GM13976 (cell line): ENCODE measurements at regions not wholly inside any gene's neighbourhood (a gene's known extent, or its start where the extent isn't known, plus 50 kb on each side); places are given as distances from the start of the nearest gene placed in this dataset.
"Not testable (repeated sequence)": the region's sequence is repeated elsewhere in the genome, so short reads cannot be mapped to it uniquely, and the experiment has no call there.

Experiments used
- DNase-seq: peaks from one replicate; pipeline ENCODE4 v3.0.0; 2012; ENCODE audit warnings: low spot score
- in situ Hi-C: fragments of 300-500 bp; cut with MboI; formaldehyde crosslinking; loops from one replicate; pipeline ENCODE4 v1.12.0; 2022; ENCODE audit warnings: low sequenced_read_pairs, mixed read lengths, inconsistent platforms; ENCODE audit not compliant: unreplicated experiment
- TF ChIP-seq, protein P1 (sequence below): IDR thresholded peaks from 2 replicates; pipeline ENCODE4 v1.5.1; 2012; ENCODE audit warnings: borderline replicate concordance, mild to moderate bottlenecking; ENCODE audit not compliant: insufficient read depth; ENCODE audit errors: extremely low read depth, missing control alignments, control extremely low read depth

DNA sequence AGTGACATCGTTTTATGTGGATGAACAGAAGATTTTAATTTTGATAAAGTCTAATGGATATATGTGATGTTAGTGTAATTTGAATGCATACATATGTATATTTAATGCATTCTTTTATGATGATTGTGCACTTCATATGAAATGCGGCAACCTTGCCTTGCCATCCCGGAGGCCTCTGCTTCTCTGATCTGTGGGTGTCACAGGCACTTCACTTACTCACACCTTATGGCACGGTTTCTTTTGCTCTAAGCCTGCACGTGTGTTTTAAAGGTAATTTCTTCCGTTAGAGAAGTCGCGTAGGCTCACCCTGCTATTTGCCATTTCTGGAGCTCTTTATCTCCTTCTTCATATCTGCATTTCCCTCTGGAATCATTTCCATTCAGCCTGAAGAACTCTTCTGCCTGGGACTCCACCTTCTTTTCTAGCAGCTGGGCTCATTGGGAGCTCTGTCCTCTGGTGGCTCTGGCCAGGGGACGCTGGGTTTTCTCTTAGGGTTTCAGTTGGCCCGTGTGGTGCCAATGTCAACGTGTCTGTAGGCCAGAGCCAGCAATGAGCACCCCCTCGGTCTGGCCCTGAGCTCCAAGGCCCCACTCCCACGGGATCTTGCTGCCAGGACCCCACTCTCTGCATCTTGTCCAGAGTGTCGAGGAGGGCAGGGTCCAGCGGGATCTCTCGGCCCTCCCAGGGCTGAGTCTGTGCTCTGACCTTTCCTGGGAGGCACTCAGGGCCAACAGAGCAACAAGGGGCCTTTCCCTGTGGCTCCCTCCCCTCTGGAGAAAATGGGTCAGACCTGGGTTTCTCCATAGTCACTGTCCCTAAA lies 97.3 kb downstream of the RTP5 start:
- TF ChIP-seq, protein P1, sequence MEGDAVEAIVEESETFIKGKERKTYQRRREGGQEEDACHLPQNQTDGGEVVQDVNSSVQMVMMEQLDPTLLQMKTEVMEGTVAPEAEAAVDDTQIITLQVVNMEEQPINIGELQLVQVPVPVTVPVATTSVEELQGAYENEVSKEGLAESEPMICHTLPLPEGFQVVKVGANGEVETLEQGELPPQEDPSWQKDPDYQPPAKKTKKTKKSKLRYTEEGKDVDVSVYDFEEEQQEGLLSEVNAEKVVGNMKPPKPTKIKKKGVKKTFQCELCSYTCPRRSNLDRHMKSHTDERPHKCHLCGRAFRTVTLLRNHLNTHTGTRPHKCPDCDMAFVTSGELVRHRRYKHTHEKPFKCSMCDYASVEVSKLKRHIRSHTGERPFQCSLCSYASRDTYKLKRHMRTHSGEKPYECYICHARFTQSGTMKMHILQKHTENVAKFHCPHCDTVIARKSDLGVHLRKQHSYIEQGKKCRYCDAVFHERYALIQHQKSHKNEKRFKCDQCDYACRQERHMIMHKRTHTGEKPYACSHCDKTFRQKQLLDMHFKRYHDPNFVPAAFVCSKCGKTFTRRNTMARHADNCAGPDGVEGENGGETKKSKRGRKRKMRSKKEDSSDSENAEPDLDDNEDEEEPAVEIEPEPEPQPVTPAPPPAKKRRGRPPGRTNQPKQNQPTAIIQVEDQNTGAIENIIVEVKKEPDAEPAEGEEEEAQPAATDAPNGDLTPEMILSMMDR = no peak
- in situ Hi-C loops = no loop called here
- DNase-seq = no peak

DNA sequence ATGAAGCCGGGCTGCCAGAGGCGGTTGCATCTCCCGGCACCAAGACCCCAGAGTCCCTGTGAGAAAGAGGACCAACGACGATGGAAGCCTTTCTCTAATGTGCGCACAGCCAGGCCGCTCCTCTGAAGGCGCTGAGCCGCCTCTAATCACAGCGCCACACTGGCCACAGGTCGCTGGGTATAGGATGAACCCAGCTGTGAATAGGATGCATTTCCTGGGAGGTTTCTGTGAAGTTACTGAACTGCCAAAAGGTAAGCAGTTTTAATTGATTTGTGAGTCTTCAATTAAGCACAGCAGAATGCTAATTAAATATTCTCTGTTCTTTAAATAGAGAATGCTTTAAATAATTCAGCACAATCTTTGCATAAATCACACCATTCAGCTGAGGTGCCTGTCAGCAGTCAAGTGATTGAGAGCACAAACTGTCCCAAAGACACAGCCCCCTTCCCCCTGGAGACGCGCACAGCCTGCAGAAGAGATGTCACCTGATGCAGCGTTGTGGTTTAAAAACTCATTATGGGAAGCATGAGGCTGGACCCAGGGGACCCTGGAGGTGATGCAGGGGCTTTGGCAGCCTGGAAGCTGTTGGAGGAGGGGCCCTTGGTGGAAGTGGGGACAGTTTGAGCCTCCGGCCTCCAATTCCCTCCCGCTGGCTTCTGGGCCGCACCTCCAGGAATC lies 98.1 kb downstream of the RTP5 start:
- in situ Hi-C loops = no loop called here
- no peak for DNase-seq
- TF ChIP-seq, protein P1 = no peak

DNA sequence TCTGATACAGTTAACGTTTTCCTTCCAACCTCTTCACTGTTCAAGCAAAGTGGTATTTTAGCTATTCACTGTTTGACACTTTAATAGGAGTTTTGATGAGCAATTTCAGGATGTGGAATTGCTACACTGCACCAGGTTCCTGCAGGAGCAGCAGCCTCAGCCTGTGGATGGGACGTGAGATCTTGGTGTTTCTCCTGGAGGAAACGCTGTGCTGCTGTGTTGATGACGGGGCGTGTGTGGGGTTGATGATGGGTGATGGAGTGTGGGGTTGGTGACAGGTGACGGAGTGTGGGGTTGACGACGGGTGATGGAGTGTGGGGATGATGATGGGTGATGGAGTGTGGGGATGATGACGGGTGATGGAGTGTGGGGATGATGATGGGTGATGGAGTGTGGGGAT lies 98.9 kb downstream of the RTP5 start:
- TF ChIP-seq, protein P1 = no peak
- DNase-seq = no peak
- in situ Hi-C loops = no loop called here

- DNase-seq, in situ Hi-C loops: not testable (repeated sequence)
These were observed 99.7 kb downstream of the RTP5 start for GRCh38 chr2:241969182-241969581.

- in situ Hi-C loops = no loop called here
- no peak for DNase-seq
- TF ChIP-seq, protein P1 = no peak
These were observed 101.2 kb downstream of the RTP5 start for GRCh38 chr2:241970716-241971115.

- no peak for DNase-seq
- TF ChIP-seq, protein P1 = no peak
- in situ Hi-C loops = no loop called here
These were observed 104.6 kb downstream of the RTP5 start for GRCh38 chr2:241974096-241974495.
